ENCODE measurements at regions not wholly inside any gene's neighbourhood (a gene's known extent, or its start where the extent isn't known, plus 50 kb on each side); places are given as distances from the start of the nearest gene placed in this dataset.
"Not testable (repeated sequence)": the region's sequence is repeated elsewhere in the genome, so short reads cannot be mapped to it uniquely, and the experiment has no call there.

- no peak for DNase-seq (ENCODE audit: low read depth in 2 of 2)
Measured at GRCh38 chr6:47407300-47408281, 70.0 kb upstream of the CD2AP start.

- peak in 1 of 2 donors; percentile 3 for DNase-seq (ENCODE audit: low read depth in 2 of 2)
Measured at GRCh38 chr6:47413752-47414422, 63.7 kb upstream of the CD2AP start.

GRCh38 chr6:47414423-47415167, 63.0 kb upstream of the CD2AP start:
- no peak for DNase-seq (ENCODE audit: low read depth in 2 of 2)

- DNase-seq (ENCODE audit: low read depth in 2 of 2): no peak
Measured at GRCh38 chr6:47416396-47417345, 60.9 kb upstream of the CD2AP start.

GRCh38 chr6:47419621-47420020, 58.0 kb upstream of the CD2AP start:
- no peak for DNase-seq (ENCODE audit: low read depth in 2 of 2)

GRCh38 chr6:47420394-47421371, 56.9 kb upstream of the CD2AP start:
- no peak for DNase-seq (ENCODE audit: low read depth in 2 of 2)

GRCh38 chr6:47423079-47423478, 54.5 kb upstream of the CD2AP start:
- DNase-seq (ENCODE audit: low read depth in 2 of 2): no peak

- DNase-seq (ENCODE audit: low read depth in 2 of 2): no peak
Measured at GRCh38 chr6:47424436-47424836, 53.2 kb upstream of the CD2AP start.

GRCh38 chr6:47425724-47426123, 51.9 kb upstream of the CD2AP start:
- DNase-seq (ENCODE audit: low read depth in 2 of 2): not testable (repeated sequence)

GRCh38 chr6:47426524-47427302, 50.9 kb upstream of the CD2AP start:
- no peak for DNase-seq (ENCODE audit: low read depth in 2 of 2)

GRCh38 chr6:47427680-47428079, 49.9 kb upstream of the CD2AP start:
- DNase-seq (ENCODE audit: low read depth in 2 of 2): no peak
